ENCODE measurements at regions not wholly inside any gene's neighbourhood (a gene's known extent, or its start where the extent isn't known, plus 50 kb on each side); places are given as distances from the start of the nearest gene placed in this dataset.

DNA sequence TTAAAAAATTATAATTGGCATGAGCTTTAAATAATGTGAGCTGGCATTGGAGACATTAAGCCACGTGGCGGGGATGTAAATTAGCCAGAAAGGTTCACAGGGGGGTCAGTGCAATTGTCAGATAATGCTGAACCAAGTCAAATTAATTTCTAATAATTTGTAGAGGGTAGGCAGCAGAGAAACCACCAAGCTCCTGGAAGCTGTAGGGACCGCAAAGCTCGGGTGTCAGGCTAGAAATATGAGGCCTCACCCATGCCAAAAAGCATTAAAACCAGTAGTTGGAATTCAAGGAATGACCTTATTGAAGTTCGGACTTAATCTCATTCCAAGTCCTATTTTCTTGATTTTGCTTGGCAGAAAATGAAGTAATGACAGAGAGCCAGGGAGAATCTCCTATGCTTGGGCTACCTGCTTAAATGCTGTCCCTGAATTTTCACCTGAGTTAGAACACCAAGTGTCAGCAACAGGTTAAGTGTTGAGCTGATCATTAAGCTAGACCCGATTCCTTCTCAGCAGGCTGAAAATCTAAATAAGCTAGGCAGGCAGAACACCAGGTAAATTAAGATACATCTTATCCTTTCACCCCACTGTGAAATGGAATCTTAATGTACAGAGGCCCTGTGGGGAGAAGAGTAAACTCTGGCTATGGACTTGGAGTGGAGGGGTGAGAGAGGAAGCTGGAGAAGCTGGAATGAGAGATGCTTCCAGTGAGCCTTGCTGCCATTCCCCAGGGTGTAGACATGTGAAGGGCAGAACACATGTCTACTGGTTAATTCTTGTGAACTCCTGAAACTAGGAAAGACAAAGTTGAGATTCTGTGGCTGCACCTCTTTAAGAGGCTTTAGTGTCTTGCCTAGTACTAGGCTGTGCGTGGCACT is 520.0 kb downstream of the SLC4A3 start:
- no peak overlapping the region for H3K27ac ChIP-seq (ENCODE audit: low read length)
- DNase-seq (ENCODE audit: low read depth, low spot score): no peak

DNA sequence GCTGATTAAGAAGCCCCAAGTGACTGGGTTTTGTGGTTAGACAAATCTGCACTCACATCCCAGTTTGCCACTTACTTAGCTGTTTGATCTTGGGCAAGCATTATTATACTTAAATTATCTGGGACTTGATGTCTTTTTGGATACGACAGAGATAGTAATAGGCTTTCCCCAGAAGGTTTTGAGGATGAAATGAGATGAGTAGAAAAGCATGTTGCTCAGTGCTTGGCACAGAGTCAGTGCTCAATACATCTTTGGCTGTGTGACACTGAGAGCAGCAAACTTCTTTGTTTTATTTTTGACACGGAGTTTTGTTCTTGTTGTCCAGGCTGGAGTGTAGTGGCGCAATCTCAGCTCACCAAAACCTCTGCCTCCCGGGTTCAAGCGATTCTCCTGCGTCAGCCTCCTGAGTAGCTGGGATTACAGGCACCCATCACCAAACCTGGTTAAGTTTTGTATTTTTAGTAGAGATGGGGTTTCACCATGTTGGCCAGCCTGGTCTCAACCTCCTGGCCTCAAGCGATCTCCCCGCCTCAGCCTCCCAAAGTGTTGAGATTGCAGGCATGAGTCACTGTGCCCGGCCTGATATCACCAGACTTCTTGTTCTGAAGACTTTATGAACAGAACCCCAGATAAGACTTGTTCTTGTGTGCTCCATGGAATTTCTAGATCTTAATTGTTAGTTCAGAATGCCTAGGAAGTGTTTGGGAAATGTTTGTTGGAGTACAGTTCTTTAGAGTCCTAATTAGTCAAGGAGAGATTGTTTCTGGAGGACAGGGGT is 521.2 kb downstream of the SLC4A3 start:
- Histone ChIP-seq H3K9me3 (ENCODE audit: control insufficient read depth, insufficient read depth, low read length) (no peaks in the 10 kb centered on the region), H3K4me3 (ENCODE audit: low read length) (no peak overlapping the region), H3K27me3 (ENCODE audit: control insufficient read depth, insufficient read depth, low read length) (no peaks in the 10 kb centered on the region), H3K36me3 (ENCODE audit: control insufficient read depth, insufficient read depth, low read length) (no peaks in the 10 kb centered on the region), H3K4me1 (ENCODE audit: control insufficient read depth, insufficient read depth, low read length) (no peaks in the 10 kb centered on the region), H3K27ac (ENCODE audit: low read length) (no peak overlapping the region)
- no CpG with 5 or more reads among the region's 9 CpGs for WGBS (ENCODE audit: insufficient coverage, insufficient read length)
- DNase-seq (ENCODE audit: low read depth, low spot score): no peak

More for the DNA sequence above, 520.0 kb downstream of the SLC4A3 start:
- Histone ChIP-seq H3K4me3 (ENCODE audit: low read length) (no peak overlapping the region), H3K36me3 (ENCODE audit: control insufficient read depth, insufficient read depth, low read length) (no peaks in the 10 kb centered on the region), H3K4me1 (ENCODE audit: control insufficient read depth, insufficient read depth, low read length) (no peaks in the 10 kb centered on the region), H3K9me3 (ENCODE audit: control insufficient read depth, insufficient read depth, low read length) (no peaks in the 10 kb centered on the region), H3K27me3 (ENCODE audit: control insufficient read depth, insufficient read depth, low read length) (no peaks in the 10 kb centered on the region)
- WGBS (ENCODE audit: insufficient coverage, insufficient read length): no CpG with 5 or more reads among the region's 7 CpGs

DNA sequence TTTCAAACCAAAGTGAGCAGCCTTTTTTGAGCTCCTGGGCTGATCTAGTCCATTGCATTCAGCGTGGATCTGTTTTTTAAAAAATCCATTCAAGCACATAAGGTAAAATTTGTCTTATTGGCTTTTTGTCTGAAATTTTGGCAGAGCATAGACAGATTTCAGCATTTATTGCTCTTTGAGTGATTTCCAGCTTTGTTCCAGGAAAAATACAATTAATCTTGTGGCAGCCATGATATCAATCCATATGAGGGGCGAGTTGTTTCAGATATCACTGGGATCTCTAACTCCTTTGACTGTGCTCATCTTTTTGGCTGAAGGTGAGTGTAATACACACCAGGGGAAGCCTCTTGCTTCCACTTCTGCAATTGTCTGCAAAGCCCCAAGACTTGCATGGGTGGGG is 523.9 kb downstream of the SLC4A3 start:
- H3K4me1 ChIP-seq (ENCODE audit: control insufficient read depth, insufficient read depth, low read length): no peaks in the 10 kb centered on the region
- DNase-seq (ENCODE audit: low read depth, low spot score): no peak
- WGBS (ENCODE audit: insufficient coverage, insufficient read length): no CpG with 5 or more reads among the region's 2 CpGs
- no peaks in the 10 kb centered on the region for H3K9me3 ChIP-seq (ENCODE audit: control insufficient read depth, insufficient read depth, low read length)
- H3K27me3 ChIP-seq (ENCODE audit: control insufficient read depth, insufficient read depth, low read length): no peaks in the 10 kb centered on the region
- H3K4me3 ChIP-seq (ENCODE audit: low read length): no peak overlapping the region
- H3K36me3 ChIP-seq (ENCODE audit: control insufficient read depth, insufficient read depth, low read length): no peaks in the 10 kb centered on the region
- H3K27ac ChIP-seq (ENCODE audit: low read length): no peak overlapping the region

DNA sequence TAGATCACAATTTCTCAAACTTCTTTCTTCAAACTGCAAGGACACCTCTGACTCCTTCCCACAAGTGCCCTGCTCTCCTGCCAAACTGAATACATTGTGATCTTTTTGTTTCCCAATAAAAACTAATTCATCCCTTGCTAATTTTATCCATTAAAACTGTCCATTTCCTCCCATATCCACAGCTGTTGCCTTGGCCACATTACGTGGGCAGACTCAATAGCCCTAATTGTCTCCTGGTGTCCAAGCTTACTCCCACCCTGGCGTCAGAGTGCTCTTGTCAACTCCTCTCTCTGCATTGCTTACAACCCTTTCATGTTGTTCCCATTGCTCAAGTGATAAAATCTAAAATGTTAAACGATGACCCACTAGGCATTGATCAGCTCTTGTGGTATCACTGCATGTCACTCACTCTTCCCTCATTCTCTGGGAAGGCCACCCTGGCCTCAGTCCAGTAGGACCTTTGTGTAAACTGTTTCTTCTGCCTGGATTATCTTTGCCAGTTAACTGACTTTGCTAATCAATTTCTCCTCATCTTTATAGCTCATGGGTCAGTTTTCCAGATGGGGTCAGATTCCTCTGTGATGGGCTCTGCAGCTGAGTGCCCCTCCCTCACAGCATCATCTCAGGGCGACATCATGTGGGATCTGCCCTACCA is 525.0 kb downstream of the SLC4A3 start:
- no peaks in the 10 kb centered on the region for H3K9me3 ChIP-seq (ENCODE audit: control insufficient read depth, insufficient read depth, low read length)
- no peak overlapping the region for H3K27ac ChIP-seq (ENCODE audit: low read length)
- H3K4me1 ChIP-seq (ENCODE audit: control insufficient read depth, insufficient read depth, low read length): no peaks in the 10 kb centered on the region
- H3K36me3 ChIP-seq (ENCODE audit: control insufficient read depth, insufficient read depth, low read length): no peaks in the 10 kb centered on the region
- no peak for DNase-seq (ENCODE audit: low read depth, low spot score)
- H3K4me3 ChIP-seq (ENCODE audit: low read length): no peak overlapping the region
- no CpG with 5 or more reads among the region's 4 CpGs for WGBS (ENCODE audit: insufficient coverage, insufficient read length)
- no peaks in the 10 kb centered on the region for H3K27me3 ChIP-seq (ENCODE audit: control insufficient read depth, insufficient read depth, low read length)

DNA sequence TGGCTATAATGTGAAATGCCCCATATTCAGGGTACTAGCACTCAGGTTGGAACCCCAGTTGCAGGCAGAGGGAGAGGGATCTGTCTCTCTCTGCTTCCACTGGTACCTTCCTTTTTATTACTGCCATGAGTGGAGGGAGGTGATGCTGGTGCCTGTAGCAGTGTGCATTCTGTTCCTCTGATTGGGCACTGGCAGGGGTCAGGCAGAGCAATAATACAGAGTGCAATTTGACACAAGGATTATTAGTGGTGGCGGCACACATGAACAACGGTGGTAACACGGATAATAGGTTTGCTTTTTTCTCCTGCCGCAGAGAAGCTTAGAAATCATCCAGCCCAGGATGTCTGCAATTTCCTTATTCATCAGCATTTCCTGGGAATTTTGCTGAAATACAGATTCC is 525.7 kb downstream of the SLC4A3 start:
- H3K27me3 ChIP-seq (ENCODE audit: control insufficient read depth, insufficient read depth, low read length): no peaks in the 10 kb centered on the region
- no peaks in the 10 kb centered on the region for H3K36me3 ChIP-seq (ENCODE audit: control insufficient read depth, insufficient read depth, low read length)
- DNase-seq (ENCODE audit: low read depth, low spot score): no peak
- no peaks in the 10 kb centered on the region for H3K4me1 ChIP-seq (ENCODE audit: control insufficient read depth, insufficient read depth, low read length)
- no peak overlapping the region for H3K27ac ChIP-seq (ENCODE audit: low read length)
- no CpG with 5 or more reads among the region's 4 CpGs for WGBS (ENCODE audit: insufficient coverage, insufficient read length)
- no peaks in the 10 kb centered on the region for H3K9me3 ChIP-seq (ENCODE audit: control insufficient read depth, insufficient read depth, low read length)
- H3K4me3 ChIP-seq (ENCODE audit: low read length): no peak overlapping the region

DNA sequence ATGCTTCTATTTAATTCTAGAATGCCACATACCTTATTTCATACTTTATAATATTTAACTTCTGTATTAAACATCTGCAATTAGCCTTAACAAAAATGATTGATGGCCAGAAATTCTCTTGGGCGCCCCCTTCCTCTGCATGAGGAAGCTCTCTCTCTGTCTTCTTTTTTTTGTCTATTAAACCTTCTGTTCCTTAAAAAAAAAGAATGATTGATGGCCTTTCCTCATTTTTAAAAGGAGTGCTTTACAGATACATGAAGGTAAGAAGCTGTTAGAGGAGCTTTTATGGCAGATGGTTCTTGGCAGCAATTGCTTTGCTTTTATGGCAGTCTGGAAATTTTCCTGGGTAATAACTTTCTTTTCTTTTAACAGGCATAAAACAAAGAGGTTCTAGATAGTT is 526.9 kb downstream of the SLC4A3 start:
- Histone ChIP-seq H3K27me3 (ENCODE audit: control insufficient read depth, insufficient read depth, low read length) (no peaks in the 10 kb centered on the region), H3K36me3 (ENCODE audit: control insufficient read depth, insufficient read depth, low read length) (no peaks in the 10 kb centered on the region), H3K4me3 (ENCODE audit: low read length) (no peak overlapping the region), H3K27ac (ENCODE audit: low read length) (no peak overlapping the region), H3K9me3 (ENCODE audit: control insufficient read depth, insufficient read depth, low read length) (no peaks in the 10 kb centered on the region), H3K4me1 (ENCODE audit: control insufficient read depth, insufficient read depth, low read length) (no peaks in the 10 kb centered on the region)
- WGBS (ENCODE audit: insufficient coverage, insufficient read length): no CpG with 5 or more reads among the region's 1 CpG
- no peak for DNase-seq (ENCODE audit: low read depth, low spot score)

GRCh38 chr2:220157312-220157711 is 529.9 kb downstream of the SLC4A3 start:
- Histone ChIP-seq H3K4me1 (ENCODE audit: control insufficient read depth, insufficient read depth, low read length) (no peaks in the 10 kb centered on the region), H3K4me3 (ENCODE audit: low read length) (no peak overlapping the region), H3K9me3 (ENCODE audit: control insufficient read depth, insufficient read depth, low read length) (no peaks in the 10 kb centered on the region), H3K27ac (ENCODE audit: low read length) (no peak overlapping the region), H3K36me3 (ENCODE audit: control insufficient read depth, insufficient read depth, low read length) (no peaks in the 10 kb centered on the region), H3K27me3 (ENCODE audit: control insufficient read depth, insufficient read depth, low read length) (no peaks in the 10 kb centered on the region)
- DNase-seq (ENCODE audit: low read depth, low spot score): no peak
- no CpG with 5 or more reads among the region's 3 CpGs for WGBS (ENCODE audit: insufficient coverage, insufficient read length)

GRCh38 chr2:220159738-220160137 is 532.3 kb downstream of the SLC4A3 start:
- H3K27ac ChIP-seq (ENCODE audit: low read length): no peak overlapping the region
- H3K36me3 ChIP-seq (ENCODE audit: control insufficient read depth, insufficient read depth, low read length): no peaks in the 10 kb centered on the region
- H3K27me3 ChIP-seq (ENCODE audit: control insufficient read depth, insufficient read depth, low read length): no peaks in the 10 kb centered on the region
- no peaks in the 10 kb centered on the region for H3K9me3 ChIP-seq (ENCODE audit: control insufficient read depth, insufficient read depth, low read length)
- WGBS (ENCODE audit: insufficient coverage, insufficient read length): no CpG with 5 or more reads among the region's 2 CpGs
- no peaks in the 10 kb centered on the region for H3K4me1 ChIP-seq (ENCODE audit: control insufficient read depth, insufficient read depth, low read length)
- DNase-seq (ENCODE audit: low read depth, low spot score): no peak
- H3K4me3 ChIP-seq (ENCODE audit: low read length): no peak overlapping the region

- no peaks in the 10 kb centered on the region for H3K36me3 ChIP-seq (ENCODE audit: control insufficient read depth, insufficient read depth, low read length)
- H3K9me3 ChIP-seq (ENCODE audit: control insufficient read depth, insufficient read depth, low read length): no peaks in the 10 kb centered on the region
- H3K27me3 ChIP-seq (ENCODE audit: control insufficient read depth, insufficient read depth, low read length): no peaks in the 10 kb centered on the region
- H3K4me3 ChIP-seq (ENCODE audit: low read length): no peak overlapping the region
- WGBS (ENCODE audit: insufficient coverage, insufficient read length): no CpG with 5 or more reads among the region's 1 CpG
- no peak overlapping the region for H3K27ac ChIP-seq (ENCODE audit: low read length)
- H3K4me1 ChIP-seq (ENCODE audit: control insufficient read depth, insufficient read depth, low read length): no peaks in the 10 kb centered on the region
- DNase-seq (ENCODE audit: low read depth, low spot score): no peak
These were observed 534.9 kb downstream of the SLC4A3 start for GRCh38 chr2:220162320-220162719.

GRCh38 chr2:220163486-220163885 is 536.1 kb downstream of the SLC4A3 start:
- Histone ChIP-seq H3K4me3 (ENCODE audit: low read length) (no peak overlapping the region), H3K4me1 (ENCODE audit: control insufficient read depth, insufficient read depth, low read length) (no peaks in the 10 kb centered on the region), H3K27me3 (ENCODE audit: control insufficient read depth, insufficient read depth, low read length) (no peaks in the 10 kb centered on the region), H3K9me3 (ENCODE audit: control insufficient read depth, insufficient read depth, low read length) (no peaks in the 10 kb centered on the region), H3K27ac (ENCODE audit: low read length) (no peak overlapping the region), H3K36me3 (ENCODE audit: control insufficient read depth, insufficient read depth, low read length) (no peaks in the 10 kb centered on the region)
- no peak for DNase-seq (ENCODE audit: low read depth, low spot score)
- no CpG with 5 or more reads among the region's 2 CpGs for WGBS (ENCODE audit: insufficient coverage, insufficient read length)
